Endothelial cell of umbilical vein (primary cell): ENCODE measurements at regions not wholly inside any gene's neighbourhood (a gene's known extent, or its start where the extent isn't known, plus 50 kb on each side); places are given as distances from the start of the nearest gene placed in this dataset.

Experiments
- BruUV-seq: library from RNA; stranded (reverse); fragments of 400-500 nt; replicated peaks from 2 replicates; lab custom pipeline; 2021; lab: Mats Ljungman, UMichigan
- CTCF ChIA-PET: fragments of 300-600, 350-600 bp; sonication (Branson Sonifier 250); formaldehyde crosslinking; loops from one replicate; lab custom pipeline; 2021; ENCODE audit warnings: antibody characterized with exemption, inconsistent platforms; lab: Charles Lee
- POLR2A ChIA-PET: fragments of 300-600, 350-600 bp; sonication (Branson Sonifier 250); formaldehyde crosslinking; loops from one replicate; lab custom pipeline; 2021; ENCODE audit warnings: antibody characterized with exemption, inconsistent platforms; lab: Charles Lee
- DNase-seq: peaks from one replicate; pipeline ENCODE4 v3.0.0-alpha.2; 2011; ENCODE audit warnings: low read depth, low spot score
- FAIRE-seq: peaks from 2 replicates; lab custom pipeline; 2011; peaks lifted over from hg19 to GRCh38; lab: Jason Lieb, UNC
- H2AFZ ChIP-seq: 2 replicates; pipeline ENCODE4 v1.6.0; 2012; ENCODE audit warnings: low read depth, low read length, control low read depth, inconsistent platforms
- H3K27ac ChIP-seq: 2 replicates; pipeline ENCODE4 v1.5.1; 2011; ENCODE audit warnings: low read depth, mild to moderate bottlenecking, control low read depth, low read length, moderate library complexity; ENCODE audit not compliant: insufficient read depth
- H3K27me3 ChIP-seq, 2 experiments: 2 replicates each; pipeline versions ENCODE4 v1.6.0 to v1.6.1; 2011; ENCODE audit warnings: low read length in 2 of 2, mixed read lengths in 1 of 2; ENCODE audit not compliant: control insufficient read depth in 2 of 2, insufficient read depth in 2 of 2
- H3K36me3 ChIP-seq, 2 experiments: 2 replicates in 1 of 2; 3 replicates in 1 of 2; pipeline ENCODE4 v1.5.1; 2011; ENCODE audit warnings: low read length in 2 of 2, mild to moderate bottlenecking in 1 of 2, moderate library complexity in 1 of 2; ENCODE audit not compliant: control insufficient read depth in 2 of 2, insufficient read depth in 2 of 2; ENCODE audit errors: extremely low read depth in 1 of 2
- H3K4me1 ChIP-seq: 3 replicates; pipeline ENCODE4 v1.5.1; 2011; ENCODE audit warnings: mild to moderate bottlenecking, low read length; ENCODE audit not compliant: control insufficient read depth, insufficient read depth; ENCODE audit errors: extremely low read depth
- H3K4me2 ChIP-seq: 2 replicates; pipeline ENCODE4 v1.6.1; 2011; ENCODE audit warnings: low read length, control low read depth, mixed read lengths; ENCODE audit not compliant: insufficient read depth
- H3K4me3 ChIP-seq, 3 experiments: fragments of 200-600 bp in 1 of 3; sonication (generic), shearing (Covaris generic) in 1 of 3; replicated peaks in 1 of 3; 2 replicates each; pipeline ENCODE4 v1.5.1; 2011 to 2016; ENCODE audit warnings: control low read depth in 3 of 3, low read length in 3 of 3, mild to moderate bottlenecking in 2 of 3, inconsistent platforms in 1 of 3, low read depth in 1 of 3, moderate library complexity in 1 of 3; ENCODE audit not compliant: insufficient read depth in 1 of 3
- H3K79me2 ChIP-seq: 2 replicates; pipeline ENCODE4 v1.6.0; 2012; ENCODE audit warnings: low read length, inconsistent platforms; ENCODE audit not compliant: control insufficient read depth, insufficient read depth
- H3K9ac ChIP-seq: replicated peaks from 2 replicates; pipeline ENCODE3; 2011; ENCODE audit warnings: low read length, control low read depth; ENCODE audit not compliant: insufficient read depth; ENCODE audit errors: extremely low read depth
- H3K9me1 ChIP-seq: replicated peaks from 3 replicates; pipeline ENCODE4 v1.6.0; 2011; ENCODE audit warnings: mild to moderate bottlenecking, low read length; ENCODE audit not compliant: control insufficient read depth, insufficient read depth; ENCODE audit errors: extremely low read depth
- H3K9me3 ChIP-seq: replicated peaks from 2 replicates; pipeline ENCODE4 v1.5.1; 2012; ENCODE audit warnings: low read length, inconsistent platforms; ENCODE audit not compliant: control insufficient read depth, insufficient read depth
- H4K20me1 ChIP-seq: replicated peaks from 2 replicates; pipeline ENCODE3; 2011; ENCODE audit warnings: mild to moderate bottlenecking, low read length; ENCODE audit not compliant: control insufficient read depth, insufficient read depth; ENCODE audit errors: extremely low read depth
- EZH2 ChIP-seq: IDR thresholded peaks from 2 replicates; pipeline ENCODE4 v1.6.1; 2012; ENCODE audit warnings: borderline replicate concordance, low read depth, mild to moderate bottlenecking, moderate library complexity, low read length, inconsistent platforms; ENCODE audit not compliant: severe bottlenecking
- FOS ChIP-seq: IDR thresholded peaks from 2 replicates; pipeline ENCODE4 v1.6.1; 2011; ENCODE audit warnings: mild to moderate bottlenecking, low read length, moderate library complexity, borderline replicate concordance; ENCODE audit not compliant: insufficient read depth
- GATA2 ChIP-seq: IDR thresholded peaks from 2 replicates; pipeline ENCODE4 v1.7.0; 2011; ENCODE audit warnings: low read depth, mild to moderate bottlenecking, moderate library complexity, mixed read lengths, low read length; ENCODE audit not compliant: insufficient read length, insufficient read depth
- JUN ChIP-seq: IDR thresholded peaks from 2 replicates; pipeline ENCODE4 v1.6.1; 2011; ENCODE audit warnings: borderline replicate concordance, low read depth; ENCODE audit not compliant: insufficient read length, insufficient read depth
- MYC ChIP-seq: IDR thresholded peaks from one replicate; pipeline ENCODE4 v1.6.1; 2011; ENCODE audit warnings: mild to moderate bottlenecking, low read depth, low read length
- POLR2A ChIP-seq: IDR thresholded peaks from 2 replicates; pipeline ENCODE4 v1.6.1; 2012; ENCODE audit warnings: low read depth, mild to moderate bottlenecking, control low read depth, low read length
- POLR2AphosphoS5 ChIP-seq: IDR thresholded peaks from 2 replicates; pipeline ENCODE4 v1.6.1; 2012; ENCODE audit warnings: low read depth, mild to moderate bottlenecking, control low read depth, low read length, moderate library complexity; ENCODE audit not compliant: insufficient read depth
- dilution Hi-C: fragments of 300-500 bp; cut with MboI; formaldehyde crosslinking; loops from one replicate; pipeline ENCODE4 v1.15.0; 2019; ENCODE audit warnings: low sequenced_read_pairs; ENCODE audit not compliant: extremely low pct_ligation_motif_present
- intact Hi-C: fragments of 100-400 bp; cut with micrococcal nuclease; formaldehyde crosslinking; loops from one replicate; pipeline ENCODE4 v1.10.0; 2022
- TF ChIP-seq, protein P1 (sequence below), 2 donors: IDR thresholded peaks; 1 replicate in 1 of 2; 2 replicates in 1 of 2; pipeline ENCODE4 v1.5.1; 2011; ENCODE audit warnings: low read length in 2 of 2, mild to moderate bottlenecking in 2 of 2, moderate library complexity in 2 of 2, control low read depth in 1 of 2, inconsistent platforms in 1 of 2, low read depth in 1 of 2; ENCODE audit not compliant: insufficient read depth in 1 of 2; ENCODE audit errors: extremely low read depth in 1 of 2
- TF ChIP-seq, protein P2 (sequence below): IDR thresholded peaks from 2 replicates; pipeline ENCODE4 v1.6.1; 2011; ENCODE audit not compliant: insufficient read depth, insufficient read length

DNA sequence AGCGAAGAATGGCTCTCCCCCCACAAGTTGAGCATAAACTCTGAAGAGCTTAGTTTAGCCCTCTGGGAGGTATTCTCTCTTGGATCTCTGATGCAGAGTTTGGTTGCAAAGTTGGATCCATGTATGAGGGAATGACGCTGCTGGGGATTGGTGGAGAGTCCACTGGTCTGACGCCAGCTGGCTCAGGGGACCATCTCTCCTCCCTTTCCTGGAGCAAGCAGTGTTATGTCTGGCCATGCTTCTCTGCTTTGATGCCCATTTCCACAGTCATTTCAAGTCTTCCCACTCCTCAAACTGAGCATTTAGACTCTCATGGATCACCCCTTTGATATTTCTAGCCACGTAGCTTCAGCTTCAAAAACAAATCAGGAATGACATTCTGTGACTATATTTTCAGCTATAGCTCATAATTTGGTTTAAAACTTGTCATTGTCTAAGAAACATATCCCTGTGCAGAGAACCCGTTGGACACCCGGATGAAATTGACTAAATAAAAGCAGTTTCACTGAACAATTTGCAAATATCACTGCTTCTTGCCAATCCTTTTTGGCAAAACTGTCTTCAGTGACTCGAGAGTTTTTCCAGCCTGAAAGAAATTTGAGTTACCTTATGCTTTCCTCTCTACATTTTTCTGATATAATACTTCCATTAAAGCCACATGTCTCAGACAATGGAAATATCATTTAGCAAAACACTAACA, 193.4 kb upstream of the CDH11 start:
- CTCF ChIA-PET = interaction anchor here (1.4 kb wide), 1 partner anchor 9 kb away, joined by 4 read pairs; no protein-coding TSS in a partner anchor
- no TSS peak for BruUV-seq

More for the DNA sequence above, 193.4 kb upstream of the CDH11 start:
- Histone ChIP-seq H3K79me2 (no peaks in the 10 kb centered on the region), H3K36me3 (no peaks in the 10 kb centered on the region), H4K20me1 (no peaks in the 10 kb centered on the region), H3K27me3 (no peaks in the 10 kb centered on the region), H2AFZ (no peak overlapping the region), H3K4me1 (no peaks in the 10 kb centered on the region), H3K4me2 (no peak overlapping the region), H3K9me1 (no peaks in the 10 kb centered on the region), H3K4me3 (no peak overlapping the region), H3K9me3 (no peaks in the 10 kb centered on the region), H3K27ac (no peak overlapping the region), H3K9ac (no peak overlapping the region)
- POLR2A ChIA-PET = no interaction called here
- TF ChIP-seq EZH2 = no peak
- TF ChIP-seq POLR2A = no peak
- TF ChIP-seq MYC = no peak
- TF ChIP-seq, protein P1, sequence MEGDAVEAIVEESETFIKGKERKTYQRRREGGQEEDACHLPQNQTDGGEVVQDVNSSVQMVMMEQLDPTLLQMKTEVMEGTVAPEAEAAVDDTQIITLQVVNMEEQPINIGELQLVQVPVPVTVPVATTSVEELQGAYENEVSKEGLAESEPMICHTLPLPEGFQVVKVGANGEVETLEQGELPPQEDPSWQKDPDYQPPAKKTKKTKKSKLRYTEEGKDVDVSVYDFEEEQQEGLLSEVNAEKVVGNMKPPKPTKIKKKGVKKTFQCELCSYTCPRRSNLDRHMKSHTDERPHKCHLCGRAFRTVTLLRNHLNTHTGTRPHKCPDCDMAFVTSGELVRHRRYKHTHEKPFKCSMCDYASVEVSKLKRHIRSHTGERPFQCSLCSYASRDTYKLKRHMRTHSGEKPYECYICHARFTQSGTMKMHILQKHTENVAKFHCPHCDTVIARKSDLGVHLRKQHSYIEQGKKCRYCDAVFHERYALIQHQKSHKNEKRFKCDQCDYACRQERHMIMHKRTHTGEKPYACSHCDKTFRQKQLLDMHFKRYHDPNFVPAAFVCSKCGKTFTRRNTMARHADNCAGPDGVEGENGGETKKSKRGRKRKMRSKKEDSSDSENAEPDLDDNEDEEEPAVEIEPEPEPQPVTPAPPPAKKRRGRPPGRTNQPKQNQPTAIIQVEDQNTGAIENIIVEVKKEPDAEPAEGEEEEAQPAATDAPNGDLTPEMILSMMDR (IDR thresholded peaks at IDR 0.05; ENCODE audit: extremely low read depth in 1 of 2, insufficient read depth in 1 of 2, low read depth in 1 of 2, low read length in 2 of 2) = no peak
- TF ChIP-seq, protein P2, sequence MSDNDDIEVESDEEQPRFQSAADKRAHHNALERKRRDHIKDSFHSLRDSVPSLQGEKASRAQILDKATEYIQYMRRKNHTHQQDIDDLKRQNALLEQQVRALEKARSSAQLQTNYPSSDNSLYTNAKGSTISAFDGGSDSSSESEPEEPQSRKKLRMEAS = no peak
- TF ChIP-seq GATA2 = no peak
- TF ChIP-seq FOS = no peak
- TF ChIP-seq POLR2AphosphoS5 = no peak
- no peak for TF ChIP-seq JUN
- no peak for DNase-seq
- dilution Hi-C loops (no loop called here), intact Hi-C loops (no loop called here)
- FAIRE-seq = no peak
